ENCODE measurements at regions not wholly inside any gene's neighbourhood (a gene's known extent, or its start where the extent isn't known, plus 50 kb on each side); places are given as distances from the start of the nearest gene placed in this dataset.

DNA sequence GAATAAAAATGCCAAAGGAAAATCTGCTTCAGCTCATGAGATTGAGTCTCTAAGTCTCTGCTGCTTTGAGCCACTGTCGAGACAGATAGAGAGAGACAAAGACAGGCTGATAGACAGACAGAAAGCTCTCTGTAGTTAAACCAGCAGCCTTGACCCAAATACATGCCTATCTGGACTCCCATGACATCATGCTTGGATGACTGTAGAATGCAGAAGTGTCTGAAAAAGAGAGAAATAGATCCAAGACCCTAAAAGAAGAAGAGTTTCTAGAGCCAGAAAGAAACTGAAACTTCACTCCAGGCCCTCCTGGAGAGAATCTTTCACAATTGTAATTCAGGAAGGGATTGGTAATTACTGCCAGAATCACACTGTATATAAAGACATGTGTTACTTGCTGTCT lies 122.6 kb upstream of the PLXNC1 start:
- no peak overlapping the region for H3K4me3 ChIP-seq (ENCODE audit: low read length)
- no peak overlapping the region for H3K27ac ChIP-seq (ENCODE audit: low read length)
- no peaks in the 10 kb centered on the region for H3K4me1 ChIP-seq (ENCODE audit: control insufficient read depth, insufficient read depth, low read length)
- H3K36me3 ChIP-seq (ENCODE audit: control insufficient read depth, insufficient read depth, low read length): no peaks in the 10 kb centered on the region
- H3K9me3 ChIP-seq (ENCODE audit: control insufficient read depth, insufficient read depth, low read length): no peaks in the 10 kb centered on the region
- H3K27me3 ChIP-seq (ENCODE audit: control insufficient read depth, insufficient read depth, low read length): no peaks in the 10 kb centered on the region
- DNase-seq (ENCODE audit: low read depth, low spot score): no peak
- WGBS (ENCODE audit: insufficient coverage, insufficient read length): no CpG with 5 or more reads among the region's 1 CpG

DNA sequence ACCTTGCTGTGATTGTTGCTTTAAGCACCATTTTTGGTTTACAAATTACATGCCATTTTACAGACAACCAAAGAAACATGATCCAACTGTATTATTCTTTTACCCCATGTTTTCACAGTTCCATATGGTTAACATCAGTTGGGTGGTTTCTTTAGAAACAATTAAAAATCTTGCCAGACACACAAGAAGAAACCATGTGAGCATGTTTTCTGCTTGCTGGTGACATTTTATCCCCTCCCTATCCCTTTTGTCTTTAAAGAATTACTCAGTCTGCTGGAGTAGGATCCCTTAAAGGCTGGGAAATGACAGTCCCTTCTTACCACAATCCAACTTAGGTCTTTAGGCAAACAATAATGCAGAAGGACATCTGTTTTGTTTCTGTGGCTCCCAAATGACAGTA lies 121.8 kb upstream of the PLXNC1 start:
- H3K4me3 ChIP-seq (ENCODE audit: low read length): no peak overlapping the region
- H3K36me3 ChIP-seq (ENCODE audit: control insufficient read depth, insufficient read depth, low read length): no peaks in the 10 kb centered on the region
- DNase-seq (ENCODE audit: low read depth, low spot score): no peak
- H3K9me3 ChIP-seq (ENCODE audit: control insufficient read depth, insufficient read depth, low read length): no peaks in the 10 kb centered on the region
- H3K4me1 ChIP-seq (ENCODE audit: control insufficient read depth, insufficient read depth, low read length): no peaks in the 10 kb centered on the region
- H3K27me3 ChIP-seq (ENCODE audit: control insufficient read depth, insufficient read depth, low read length): no peaks in the 10 kb centered on the region
- no peak overlapping the region for H3K27ac ChIP-seq (ENCODE audit: low read length)

DNA sequence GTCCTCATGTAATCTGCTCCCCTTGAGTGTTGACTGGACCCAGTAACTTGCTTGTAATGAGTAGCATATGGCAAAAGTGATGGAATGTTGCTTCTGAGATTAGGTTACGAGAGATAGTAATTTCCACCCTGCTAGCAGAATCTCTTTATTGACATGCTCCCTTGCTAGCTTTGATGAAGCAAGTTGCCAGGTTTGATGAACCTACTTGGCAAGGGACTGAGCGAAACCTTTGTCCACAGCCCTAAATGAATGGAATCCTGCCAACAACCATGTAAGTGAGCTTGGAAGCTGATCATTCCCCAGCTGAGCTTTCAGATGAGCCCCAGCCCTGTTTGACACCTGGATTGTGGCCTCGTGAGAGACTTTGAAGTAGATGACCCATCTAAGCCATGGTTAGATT lies 120.8 kb upstream of the PLXNC1 start:
- Histone ChIP-seq H3K9me3 (ENCODE audit: control insufficient read depth, insufficient read depth, low read length) (no peaks in the 10 kb centered on the region), H3K4me3 (ENCODE audit: low read length) (no peak overlapping the region), H3K27ac (ENCODE audit: low read length) (no peak overlapping the region), H3K27me3 (ENCODE audit: control insufficient read depth, insufficient read depth, low read length) (no peaks in the 10 kb centered on the region), H3K36me3 (ENCODE audit: control insufficient read depth, insufficient read depth, low read length) (no peaks in the 10 kb centered on the region), H3K4me1 (ENCODE audit: control insufficient read depth, insufficient read depth, low read length) (no peaks in the 10 kb centered on the region)
- no CpG with 5 or more reads among the region's 3 CpGs for WGBS (ENCODE audit: insufficient coverage, insufficient read length)
- no peak for DNase-seq (ENCODE audit: low read depth, low spot score)

DNA sequence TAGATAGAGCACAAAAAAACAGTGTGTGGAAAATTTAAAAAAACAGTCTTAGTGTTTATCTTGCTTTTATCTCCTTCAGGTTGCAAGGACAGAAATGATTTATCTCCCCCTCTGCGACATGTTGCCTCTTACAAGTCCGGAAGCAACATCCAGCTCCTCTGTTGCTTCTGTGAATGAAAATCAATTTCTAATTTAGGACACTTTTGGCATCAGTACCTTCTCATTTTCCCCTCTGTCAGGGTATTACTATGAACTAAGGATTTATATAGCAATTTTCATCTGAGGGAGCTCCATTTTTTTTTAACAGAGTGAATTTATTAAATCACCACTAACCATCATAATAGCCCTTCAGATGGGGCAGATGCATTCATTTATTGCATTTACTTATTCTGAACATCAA lies 116.6 kb upstream of the PLXNC1 start:
- Histone ChIP-seq H3K36me3 (ENCODE audit: control insufficient read depth, insufficient read depth, low read length) (no peaks in the 10 kb centered on the region), H3K27ac (ENCODE audit: low read length) (no peak overlapping the region), H3K4me3 (ENCODE audit: low read length) (no peak overlapping the region), H3K4me1 (ENCODE audit: control insufficient read depth, insufficient read depth, low read length) (no peaks in the 10 kb centered on the region), H3K27me3 (ENCODE audit: control insufficient read depth, insufficient read depth, low read length) (no peaks in the 10 kb centered on the region), H3K9me3 (ENCODE audit: control insufficient read depth, insufficient read depth, low read length) (no peaks in the 10 kb centered on the region)
- WGBS (ENCODE audit: insufficient coverage, insufficient read length): no CpG with 5 or more reads among the region's 2 CpGs
- no peak for DNase-seq (ENCODE audit: low read depth, low spot score)

DNA sequence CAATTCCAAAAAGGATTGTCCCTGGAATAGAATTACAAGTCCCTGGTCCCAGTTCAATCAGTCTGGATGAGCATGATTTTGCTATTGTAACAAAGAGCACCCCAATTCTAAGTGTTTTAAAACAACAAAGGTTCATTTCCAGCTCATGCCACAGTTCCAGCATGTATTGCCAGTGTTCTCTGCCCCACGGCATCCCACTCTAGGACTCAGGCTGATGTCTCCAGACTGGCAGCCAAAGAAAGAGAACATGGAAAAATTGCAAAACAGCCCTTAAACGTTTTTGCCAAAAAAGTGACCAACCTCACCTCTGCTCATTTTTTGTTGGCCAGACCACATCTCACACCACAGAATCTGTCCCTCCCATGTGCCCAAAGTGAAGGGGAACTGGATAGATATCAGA lies 116.0 kb upstream of the PLXNC1 start:
- WGBS (ENCODE audit: insufficient coverage, insufficient read length): no CpG with 5 or more reads among the region's 2 CpGs
- Histone ChIP-seq H3K4me1 (ENCODE audit: control insufficient read depth, insufficient read depth, low read length) (no peaks in the 10 kb centered on the region), H3K27ac (ENCODE audit: low read length) (no peak overlapping the region), H3K4me3 (ENCODE audit: low read length) (no peak overlapping the region), H3K27me3 (ENCODE audit: control insufficient read depth, insufficient read depth, low read length) (no peaks in the 10 kb centered on the region), H3K9me3 (ENCODE audit: control insufficient read depth, insufficient read depth, low read length) (no peaks in the 10 kb centered on the region), H3K36me3 (ENCODE audit: control insufficient read depth, insufficient read depth, low read length) (no peaks in the 10 kb centered on the region)
- DNase-seq (ENCODE audit: low read depth, low spot score): no peak

DNA sequence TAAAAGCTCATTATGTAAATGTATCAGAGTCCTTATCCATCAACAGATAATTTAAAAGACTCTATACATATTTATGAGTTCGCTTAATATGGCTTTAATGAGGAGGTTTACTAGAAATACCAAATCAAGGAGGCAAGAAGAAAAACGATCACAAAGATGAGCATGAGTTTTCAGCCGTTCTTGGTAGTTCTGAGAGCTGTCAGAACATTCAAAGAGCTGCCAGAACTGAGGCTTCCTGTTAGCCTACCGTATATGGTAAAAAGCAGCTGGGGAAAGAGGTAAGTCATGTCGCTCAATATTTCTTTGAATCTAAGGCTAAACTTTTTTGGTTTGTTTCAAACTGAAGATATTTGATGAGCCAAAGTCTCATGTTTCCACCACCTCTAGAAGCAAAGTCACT lies 115.3 kb upstream of the PLXNC1 start:
- Histone ChIP-seq H3K36me3 (ENCODE audit: control insufficient read depth, insufficient read depth, low read length) (no peaks in the 10 kb centered on the region), H3K27ac (ENCODE audit: low read length) (no peak overlapping the region), H3K4me1 (ENCODE audit: control insufficient read depth, insufficient read depth, low read length) (no peaks in the 10 kb centered on the region), H3K9me3 (ENCODE audit: control insufficient read depth, insufficient read depth, low read length) (no peaks in the 10 kb centered on the region), H3K27me3 (ENCODE audit: control insufficient read depth, insufficient read depth, low read length) (no peaks in the 10 kb centered on the region), H3K4me3 (ENCODE audit: low read length) (no peak overlapping the region)
- no peak for DNase-seq (ENCODE audit: low read depth, low spot score)
- WGBS (ENCODE audit: insufficient coverage, insufficient read length): no CpG with 5 or more reads among the region's 5 CpGs

DNA sequence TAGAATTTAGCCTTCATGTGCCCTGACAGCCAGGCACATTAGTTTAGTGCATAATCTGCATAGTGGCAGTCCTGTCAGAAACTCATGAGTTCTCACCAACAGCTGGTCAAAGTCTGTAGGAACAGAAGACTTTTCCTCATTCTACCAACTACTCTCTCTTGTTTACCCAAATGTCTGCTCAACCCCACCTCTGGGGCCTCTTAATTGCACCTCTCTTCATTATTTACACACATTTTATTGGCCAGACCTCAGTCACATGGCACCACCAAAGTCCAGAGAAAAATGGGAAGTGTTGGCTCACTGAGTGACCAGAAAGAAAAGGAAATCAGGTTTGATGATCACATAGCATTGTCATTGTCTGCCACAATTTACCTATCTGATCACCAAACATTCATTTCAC lies 114.6 kb upstream of the PLXNC1 start:
- H3K9me3 ChIP-seq (ENCODE audit: control insufficient read depth, insufficient read depth, low read length): no peaks in the 10 kb centered on the region
- no peak overlapping the region for H3K27ac ChIP-seq (ENCODE audit: low read length)
- no peaks in the 10 kb centered on the region for H3K4me1 ChIP-seq (ENCODE audit: control insufficient read depth, insufficient read depth, low read length)
- H3K4me3 ChIP-seq (ENCODE audit: low read length): no peak overlapping the region
- DNase-seq (ENCODE audit: low read depth, low spot score): no peak
- no peaks in the 10 kb centered on the region for H3K27me3 ChIP-seq (ENCODE audit: control insufficient read depth, insufficient read depth, low read length)
- H3K36me3 ChIP-seq (ENCODE audit: control insufficient read depth, insufficient read depth, low read length): no peaks in the 10 kb centered on the region

DNA sequence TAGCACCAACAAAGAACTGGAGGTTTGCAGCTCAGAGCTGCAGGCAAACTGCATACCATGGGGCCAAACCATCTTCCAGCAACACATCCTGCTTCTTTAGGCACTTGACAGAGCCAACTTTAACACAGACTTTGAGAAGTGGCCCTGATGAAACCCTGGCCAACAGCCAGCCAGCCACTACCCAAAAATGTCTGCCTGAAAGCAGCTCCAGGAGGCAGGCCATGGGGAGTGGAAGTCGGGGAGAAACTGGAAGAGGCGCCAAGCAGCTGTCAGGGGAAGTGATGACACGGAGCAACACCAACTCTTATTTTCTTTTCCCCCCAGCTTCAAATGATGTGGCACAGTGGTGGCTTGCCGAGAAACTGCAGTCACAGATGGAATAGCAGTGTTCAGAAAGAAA lies 110.9 kb upstream of the PLXNC1 start:
- DNase-seq (ENCODE audit: low read depth, low spot score): no peak
- WGBS (ENCODE audit: insufficient coverage, insufficient read length): no CpG with 5 or more reads among the region's 4 CpGs
- H3K4me1 ChIP-seq (ENCODE audit: control insufficient read depth, insufficient read depth, low read length): no peaks in the 10 kb centered on the region
- no peaks in the 10 kb centered on the region; the same call in 1 of the 2 replicates for H3K9me3 ChIP-seq (ENCODE audit: control insufficient read depth, insufficient read depth, low read length)
- H3K36me3 ChIP-seq (ENCODE audit: control insufficient read depth, insufficient read depth, low read length): no peaks in the 10 kb centered on the region
- H3K4me3 ChIP-seq (ENCODE audit: low read length): no peak overlapping the region
- H3K27me3 ChIP-seq (ENCODE audit: control insufficient read depth, insufficient read depth, low read length): no peaks in the 10 kb centered on the region
- H3K27ac ChIP-seq (ENCODE audit: low read length): no peak overlapping the region

DNA sequence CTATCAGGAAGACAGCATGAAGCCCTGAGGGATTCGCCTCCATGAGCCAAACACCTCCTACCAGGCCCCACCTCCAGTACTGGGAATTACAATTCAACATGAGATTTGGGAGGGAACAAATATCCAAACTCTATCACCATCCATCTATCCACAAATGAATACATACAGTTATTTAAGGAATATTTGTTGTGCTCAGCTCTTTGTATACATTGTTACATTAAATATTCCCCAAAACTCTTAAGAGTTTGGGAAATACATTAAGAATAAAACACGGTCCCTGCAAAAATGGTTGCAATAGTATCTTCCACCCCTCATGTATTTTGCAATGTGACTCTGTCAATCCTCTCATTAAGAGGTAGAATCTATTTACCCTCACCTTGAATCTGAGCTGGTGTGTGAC lies 109.8 kb upstream of the PLXNC1 start:
- no peak overlapping the region for H3K4me3 ChIP-seq (ENCODE audit: low read length)
- H3K36me3 ChIP-seq (ENCODE audit: control insufficient read depth, insufficient read depth, low read length): no peaks in the 10 kb centered on the region
- H3K27me3 ChIP-seq (ENCODE audit: control insufficient read depth, insufficient read depth, low read length): no peaks in the 10 kb centered on the region
- H3K9me3 ChIP-seq (ENCODE audit: control insufficient read depth, insufficient read depth, low read length): no peaks in the 10 kb centered on the region; the same call in 1 of the 2 replicates
- no peak for DNase-seq (ENCODE audit: low read depth, low spot score)
- no peak overlapping the region for H3K27ac ChIP-seq (ENCODE audit: low read length)
- no peaks in the 10 kb centered on the region for H3K4me1 ChIP-seq (ENCODE audit: control insufficient read depth, insufficient read depth, low read length)
- WGBS (ENCODE audit: insufficient coverage, insufficient read length): no CpG with 5 or more reads among the region's 2 CpGs

DNA sequence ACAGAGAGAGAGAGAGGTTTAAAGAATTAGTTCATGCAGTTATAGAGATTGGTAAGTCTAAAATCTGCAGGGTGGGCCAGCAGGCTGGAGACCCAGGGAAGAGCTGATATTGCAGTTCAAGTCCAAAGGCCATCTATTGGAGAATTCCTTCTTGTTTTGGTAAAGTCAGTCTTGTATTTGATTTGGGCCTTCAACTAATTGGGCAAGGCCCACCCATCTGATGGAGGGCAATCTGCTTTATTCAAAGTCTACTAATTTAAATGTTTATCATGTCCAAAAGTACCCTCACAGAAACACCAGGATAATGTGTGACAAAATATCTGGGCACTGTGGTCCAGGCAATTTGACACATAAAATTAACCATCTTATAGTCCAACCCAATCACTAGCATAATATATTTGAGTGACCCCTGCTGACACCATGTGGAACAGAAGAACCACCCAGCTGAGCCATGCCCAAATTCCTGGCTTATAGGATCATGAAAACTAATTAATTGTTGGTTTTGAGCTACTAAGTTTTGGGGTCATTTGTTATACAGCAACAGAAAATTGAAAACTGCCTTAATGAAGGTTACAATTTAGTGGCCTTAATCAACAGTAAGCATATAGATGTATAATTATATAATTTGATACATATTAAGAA lies 109.1 kb upstream of the PLXNC1 start:
- Histone ChIP-seq H3K36me3 (ENCODE audit: control insufficient read depth, insufficient read depth, low read length) (no peaks in the 10 kb centered on the region), H3K4me3 (ENCODE audit: low read length) (no peak overlapping the region), H3K9me3 (ENCODE audit: control insufficient read depth, insufficient read depth, low read length) (no peaks in the 10 kb centered on the region; the same call in 1 of the 2 replicates), H3K4me1 (ENCODE audit: control insufficient read depth, insufficient read depth, low read length) (no peaks in the 10 kb centered on the region), H3K27ac (ENCODE audit: low read length) (no peak overlapping the region), H3K27me3 (ENCODE audit: control insufficient read depth, insufficient read depth, low read length) (no peaks in the 10 kb centered on the region)
- DNase-seq (ENCODE audit: low read depth, low spot score): no peak

DNA sequence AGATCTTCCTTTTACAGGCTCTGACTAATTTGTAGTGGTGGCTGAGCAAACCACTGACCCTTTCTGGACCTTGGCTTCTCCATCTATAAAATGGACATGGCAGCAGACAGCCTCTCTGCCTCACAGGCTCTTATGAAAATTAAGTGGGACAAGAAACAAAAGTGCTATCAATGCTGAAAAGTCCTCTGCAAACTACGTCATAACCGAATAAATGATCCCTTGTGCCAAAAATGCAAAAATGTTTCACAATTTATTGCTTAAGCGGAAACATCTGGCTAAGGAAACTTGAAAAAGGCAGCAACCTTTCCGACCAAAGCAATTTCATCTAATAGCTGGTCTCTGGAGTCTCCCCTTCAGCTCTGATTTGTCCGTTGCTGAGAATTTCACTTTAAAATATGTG lies 108.5 kb upstream of the PLXNC1 start:
- no peaks in the 10 kb centered on the region for H3K27me3 ChIP-seq (ENCODE audit: control insufficient read depth, insufficient read depth, low read length)
- no peak for DNase-seq (ENCODE audit: low read depth, low spot score)
- no CpG with 5 or more reads among the region's 5 CpGs for WGBS (ENCODE audit: insufficient coverage, insufficient read length)
- no peak overlapping the region for H3K4me3 ChIP-seq (ENCODE audit: low read length)
- no peaks in the 10 kb centered on the region; the same call in 1 of the 2 replicates for H3K9me3 ChIP-seq (ENCODE audit: control insufficient read depth, insufficient read depth, low read length)
- H3K36me3 ChIP-seq (ENCODE audit: control insufficient read depth, insufficient read depth, low read length): no peaks in the 10 kb centered on the region
- no peak overlapping the region for H3K27ac ChIP-seq (ENCODE audit: low read length)
- no peaks in the 10 kb centered on the region for H3K4me1 ChIP-seq (ENCODE audit: control insufficient read depth, insufficient read depth, low read length)
